DOHH2 (cell line): ENCODE measurements at regions not wholly inside any gene's neighbourhood (a gene's known extent, or its start where the extent isn't known, plus 50 kb on each side); places are given as distances from the start of the nearest gene placed in this dataset.

ENCODE experiments used
- H3F3A ChIP-seq: fragments of 200-600 bp; sonication (generic), shearing (Covaris generic); 2 replicates; pipeline ENCODE4 v1.6.0; 2016; ENCODE audit warnings: antibody characterized with exemption, mild to moderate bottlenecking; ENCODE audit not compliant: control insufficient read depth, insufficient read depth
- H3K27ac ChIP-seq: fragments of 200-600 bp; sonication (generic); 2 replicates; pipeline ENCODE4 v1.5.1; 2014; ENCODE audit warnings: low read depth, mild to moderate bottlenecking, low read length, moderate library complexity
- H3K27me3 ChIP-seq: fragments of 200-600 bp; sonication (generic); 2 replicates; pipeline ENCODE4 v1.6.1; 2014; ENCODE audit warnings: mild to moderate bottlenecking, low read length, mixed read lengths; ENCODE audit not compliant: control insufficient read depth
- H3K36me3 ChIP-seq: fragments of 200-600 bp; sonication (generic); 2 replicates; pipeline ENCODE4 v1.6.1; 2014; ENCODE audit warnings: mild to moderate bottlenecking, low read length, moderate library complexity, mixed read lengths; ENCODE audit not compliant: control insufficient read depth
- H3K4me1 ChIP-seq: fragments of 200-600 bp; sonication (generic); 2 replicates; pipeline ENCODE4 v1.6.1; 2014; ENCODE audit warnings: mild to moderate bottlenecking, low read length, mixed read lengths; ENCODE audit not compliant: control insufficient read depth
- H3K4me2 ChIP-seq: fragments of 200-600 bp; sonication (generic); 2 replicates; pipeline ENCODE4 v1.6.0; 2014; ENCODE audit warnings: mild to moderate bottlenecking, low read length, moderate library complexity
- H3K4me3 ChIP-seq: fragments of 200-600 bp; sonication (generic); 2 replicates; pipeline ENCODE4 v1.5.1; 2014; ENCODE audit warnings: mild to moderate bottlenecking, low read length, mixed read lengths
- H3K79me2 ChIP-seq: fragments of 200-600 bp; sonication (generic); 2 replicates; pipeline ENCODE4 v1.6.1; 2014; ENCODE audit warnings: mild to moderate bottlenecking, low read length, mixed read lengths; ENCODE audit not compliant: control insufficient read depth
- H3K9me2 ChIP-seq: fragments of 200-600 bp; sonication (generic); replicated peaks from 2 replicates; pipeline ENCODE4 v1.6.1; 2014; ENCODE audit warnings: mild to moderate bottlenecking, low read length, mixed read lengths; ENCODE audit not compliant: control insufficient read depth
- H3K9me3 ChIP-seq: fragments of 200-600 bp; sonication (generic); 2 replicates; pipeline ENCODE4 v1.6.1; 2014; ENCODE audit warnings: antibody characterized with exemption, low read length, mixed read lengths; ENCODE audit not compliant: control insufficient read depth, insufficient read depth
- H4K20me1 ChIP-seq: fragments of 200-600 bp; sonication (generic); 2 replicates; pipeline ENCODE4 v1.6.0; 2014; ENCODE audit warnings: low read depth, mild to moderate bottlenecking, antibody characterized with exemption, low read length, moderate library complexity; ENCODE audit not compliant: control insufficient read depth, insufficient read depth
- CTCF ChIP-seq: fragments of 200-600 bp; sonication (generic); IDR thresholded peaks from one replicate; pipeline ENCODE4 v1.5.1; 2014; ENCODE audit warnings: antibody characterized with exemption, mild to moderate bottlenecking, low read depth, low read length; ENCODE audit not compliant: poor library complexity, severe bottlenecking
- EZH2phosphoT487 ChIP-seq: fragments of 200-600 bp; sonication (generic); IDR thresholded peaks from 2 replicates; pipeline ENCODE4 v1.6.1; 2017; ENCODE audit warnings: borderline replicate concordance, mild to moderate bottlenecking, antibody characterized with exemption, low read length, moderate library complexity, mixed read lengths

- no peaks in the 10 kb centered on the region for H3K4me1 ChIP-seq
- H3K36me3 ChIP-seq, result no peaks in the 10 kb centered on the region
- no peaks in the 10 kb centered on the region for H3K9me2 ChIP-seq
- TF ChIP-seq EZH2phosphoT487 (no peak), CTCF (no peak)
- H3F3A ChIP-seq, result no peaks in the 10 kb centered on the region
- peaks cover 3% of the 10 kb centered on the region; the same call in 1 of the 2 replicates for H3K27me3 ChIP-seq
- H3K4me3 ChIP-seq, result no peak overlapping the region
- no peak overlapping the region for H3K27ac ChIP-seq
- no peaks in the 10 kb centered on the region for H3K79me2 ChIP-seq
- H3K9me3 ChIP-seq, result no peaks in the 10 kb centered on the region
- no peaks in the 10 kb centered on the region for H4K20me1 ChIP-seq
- no peak overlapping the region for H3K4me2 ChIP-seq
Measured at GRCh38 chr4:80124246-80125211, 51.5 kb upstream of the ANTXR2 start.
